Tongue (tissue), 1 donor: ENCODE measurements at regions not wholly inside any gene's neighbourhood (a gene's known extent, or its start where the extent isn't known, plus 50 kb on each side); places are given as distances from the start of the nearest gene placed in this dataset.

ENCODE experiments used
- DNase-seq: peaks from one replicate; pipeline ENCODE4 v3.0.0-alpha.2; 2015

GRCh38 chr5:159864885-159865691 lies 51.2 kb upstream of the ADRA1B start:
- peak; percentile 53 for DNase-seq

GRCh38 chr5:159866093-159866492 lies 50.2 kb upstream of the ADRA1B start:
- DNase-seq: no peak
